AG09309 (cell line): ENCODE measurements at regions not wholly inside any gene's neighbourhood (a gene's known extent, or its start where the extent isn't known, plus 50 kb on each side); places are given as distances from the start of the nearest gene placed in this dataset.

Source experiments
- DNase-seq: peaks from one replicate; pipeline ENCODE4 v3.0.0-alpha.2; 2010; ENCODE audit warnings: low read depth
- H3K4me3 ChIP-seq: 2 replicates; pipeline ENCODE4 v1.5.1; 2011; ENCODE audit warnings: mild to moderate bottlenecking, low read depth, low read length, moderate library complexity; ENCODE audit not compliant: control insufficient read depth
- CTCF ChIP-seq: IDR thresholded peaks from 2 replicates; pipeline ENCODE4 v1.5.1; 2011; ENCODE audit warnings: mild to moderate bottlenecking, low read depth, low read length, inconsistent platforms; ENCODE audit not compliant: insufficient read depth, control insufficient read depth; ENCODE audit errors: missing control alignments

GRCh38 chrX:107571296-107571998, 56.9 kb upstream of the PRPS1 start:
- TF ChIP-seq CTCF, result no peak
- DNase-seq, result peak; percentile 65
- H3K4me3 ChIP-seq, result no peak overlapping the region

- no peak overlapping the region for H3K4me3 ChIP-seq
- DNase-seq, result no peak
- no peak for TF ChIP-seq CTCF
Measured at GRCh38 chrX:107573016-107573415, 55.3 kb upstream of the PRPS1 start.

- no peak for TF ChIP-seq CTCF
Measured at GRCh38 chrX:107574054-107574683, 54.1 kb upstream of the PRPS1 start.

GRCh38 chrX:107574711-107575110, 53.6 kb upstream of the PRPS1 start:
- DNase-seq, result no peak
- no peak for TF ChIP-seq CTCF
- H3K4me3 ChIP-seq, result no peak overlapping the region

More at GRCh38 chrX:107574054-107574683, 54.1 kb upstream of the PRPS1 start:
- H3K4me3 ChIP-seq, result no peak overlapping the region
- DNase-seq, result no peak

- DNase-seq, result no peak
- TF ChIP-seq CTCF, result no peak
- no peak overlapping the region for H3K4me3 ChIP-seq
Measured at GRCh38 chrX:107576392-107576791, 51.9 kb upstream of the PRPS1 start.

DNA sequence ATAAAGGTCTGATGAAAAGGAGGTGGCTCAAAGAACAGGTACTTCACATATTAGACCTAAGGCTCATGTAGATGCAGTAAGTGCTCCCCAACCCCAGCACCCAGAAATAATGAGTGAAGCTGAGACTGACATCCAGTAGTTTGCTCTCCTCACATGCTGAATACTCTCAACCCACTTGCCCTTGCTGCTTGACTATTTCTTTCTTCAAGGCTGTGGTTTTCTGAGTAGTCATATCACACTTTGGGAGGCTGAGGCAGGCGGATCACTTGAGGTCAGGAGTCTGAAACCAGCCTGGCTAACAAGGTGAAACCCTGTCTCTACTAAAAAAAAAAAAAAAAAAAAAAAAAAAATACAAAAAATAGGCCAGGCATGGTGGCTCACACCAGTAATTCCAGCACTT, 51.5 kb upstream of the PRPS1 start:
- TF ChIP-seq CTCF, result no peak
- no peak overlapping the region for H3K4me3 ChIP-seq
- no peak for DNase-seq
